ENCODE measurements at regions not wholly inside any gene's neighbourhood (a gene's known extent, or its start where the extent isn't known, plus 50 kb on each side); places are given as distances from the start of the nearest gene placed in this dataset.

DNA sequence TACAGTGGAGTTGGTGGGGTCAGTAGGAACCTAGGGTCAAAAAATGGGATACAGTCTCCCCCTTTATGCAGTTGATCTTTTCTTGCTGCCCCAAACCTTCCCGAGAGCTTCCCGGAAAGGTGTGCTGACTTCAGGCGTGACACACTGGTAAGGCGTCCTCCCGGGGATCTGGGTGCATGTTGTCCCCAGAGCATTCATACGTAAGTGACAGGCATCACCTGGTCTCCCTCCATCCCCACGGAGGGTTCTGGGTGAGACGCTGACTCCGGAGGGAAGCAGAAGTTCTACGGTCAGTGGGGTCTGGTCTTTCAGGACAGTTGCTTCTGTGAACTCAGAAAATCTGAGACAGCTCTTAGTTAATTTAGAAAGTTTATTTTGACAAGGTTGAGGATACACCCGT is 159.6 kb upstream of the RTL1 start:
- no peak overlapping the region for H3K4me3 ChIP-seq (ENCODE audit: low read length)
- DNase-seq (ENCODE audit: low read depth, low spot score): no peak
- H3K36me3 ChIP-seq (ENCODE audit: control insufficient read depth, insufficient read depth, low read length): no peaks in the 10 kb centered on the region; the same call in 1 of the 2 replicates

DNA sequence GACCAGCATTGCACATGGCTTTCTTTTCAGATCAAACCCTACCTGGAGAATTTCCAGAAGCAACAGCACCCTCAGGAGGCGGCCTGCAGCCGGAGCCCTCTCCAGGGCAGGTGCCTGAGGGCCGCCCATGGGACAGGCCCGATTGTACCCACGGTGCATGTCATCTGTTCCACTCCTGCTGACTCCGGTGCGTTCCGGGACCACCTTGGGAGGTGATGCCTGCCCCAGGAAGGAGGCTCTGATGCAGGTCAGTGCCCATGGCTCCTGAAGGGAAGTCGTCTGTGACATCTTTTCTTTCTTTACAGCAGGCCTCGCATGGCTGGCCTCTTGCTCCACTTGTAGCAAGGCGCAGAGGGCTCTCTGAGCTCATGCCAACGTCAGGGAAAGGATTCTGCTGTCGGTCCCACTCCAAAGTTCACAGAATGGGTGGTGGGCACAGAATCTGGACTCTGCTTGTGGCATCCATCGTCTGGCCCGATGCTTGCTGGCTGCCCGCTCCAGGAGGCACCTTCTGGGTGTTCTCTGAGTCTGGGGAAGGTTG is 160.7 kb upstream of the RTL1 start:
- no peaks in the 10 kb centered on the region; the same call in 1 of the 2 replicates for H3K36me3 ChIP-seq (ENCODE audit: control insufficient read depth, insufficient read depth, low read length)
- no CpG with 5 or more reads among the region's 16 CpGs for WGBS (ENCODE audit: insufficient coverage, insufficient read length)
- DNase-seq (ENCODE audit: low read depth, low spot score): no peak
- no peak overlapping the region for H3K4me3 ChIP-seq (ENCODE audit: low read length)
- no peaks in the 10 kb centered on the region for H3K4me1 ChIP-seq (ENCODE audit: control insufficient read depth, insufficient read depth, low read length)
- H3K9me3 ChIP-seq (ENCODE audit: control insufficient read depth, insufficient read depth, low read length): no peaks in the 10 kb centered on the region
- H3K27ac ChIP-seq (ENCODE audit: low read length): no peak overlapping the region
- H3K27me3 ChIP-seq (ENCODE audit: control insufficient read depth, insufficient read depth, low read length): no peaks in the 10 kb centered on the region

More for the DNA sequence above, 159.6 kb upstream of the RTL1 start:
- Histone ChIP-seq H3K9me3 (ENCODE audit: control insufficient read depth, insufficient read depth, low read length) (no peaks in the 10 kb centered on the region), H3K4me1 (ENCODE audit: control insufficient read depth, insufficient read depth, low read length) (no peaks in the 10 kb centered on the region), H3K27ac (ENCODE audit: low read length) (no peak overlapping the region), H3K27me3 (ENCODE audit: control insufficient read depth, insufficient read depth, low read length) (no peaks in the 10 kb centered on the region)
- WGBS (ENCODE audit: insufficient coverage, insufficient read length): no CpG with 5 or more reads among the region's 11 CpGs

GRCh38 chr14:101064718-101065117 is 161.2 kb upstream of the RTL1 start:
- H3K4me1 ChIP-seq (ENCODE audit: control insufficient read depth, insufficient read depth, low read length): no peaks in the 10 kb centered on the region
- no peak overlapping the region for H3K4me3 ChIP-seq (ENCODE audit: low read length)
- H3K27me3 ChIP-seq (ENCODE audit: control insufficient read depth, insufficient read depth, low read length): no peaks in the 10 kb centered on the region
- no peaks in the 10 kb centered on the region; the same call in 1 of the 2 replicates for H3K36me3 ChIP-seq (ENCODE audit: control insufficient read depth, insufficient read depth, low read length)
- H3K27ac ChIP-seq (ENCODE audit: low read length): no peak overlapping the region
- no peak for DNase-seq (ENCODE audit: low read depth, low spot score)
- WGBS (ENCODE audit: insufficient coverage, insufficient read length): no CpG with 5 or more reads among the region's 7 CpGs
- no peaks in the 10 kb centered on the region for H3K9me3 ChIP-seq (ENCODE audit: control insufficient read depth, insufficient read depth, low read length)

DNA sequence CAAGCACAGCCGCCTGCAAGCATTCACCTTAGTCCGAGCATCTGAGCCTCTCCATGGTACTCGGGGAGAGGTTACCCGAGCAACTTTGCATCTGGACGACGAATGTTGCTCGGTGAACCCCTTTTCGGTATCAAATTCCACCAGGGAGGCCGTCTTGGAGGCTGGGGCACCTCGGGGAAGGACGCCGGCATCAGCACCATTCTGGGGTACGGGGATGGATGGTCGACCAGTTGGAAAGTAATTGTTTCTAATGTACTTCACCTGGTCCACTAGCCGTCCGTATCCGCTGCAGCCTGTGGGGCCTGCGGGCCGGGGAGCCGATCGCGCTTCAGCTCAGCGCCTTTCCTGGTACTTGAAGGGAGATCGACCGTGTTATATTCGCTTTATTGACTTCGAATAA is 161.7 kb upstream of the RTL1 start:
- H3K9me3 ChIP-seq (ENCODE audit: control insufficient read depth, insufficient read depth, low read length): no peaks in the 10 kb centered on the region
- no peaks in the 10 kb centered on the region for H3K27me3 ChIP-seq (ENCODE audit: control insufficient read depth, insufficient read depth, low read length)
- no peak for DNase-seq (ENCODE audit: low read depth, low spot score)
- H3K4me1 ChIP-seq (ENCODE audit: control insufficient read depth, insufficient read depth, low read length): no peaks in the 10 kb centered on the region
- no peaks in the 10 kb centered on the region; the same call in 1 of the 2 replicates for H3K36me3 ChIP-seq (ENCODE audit: control insufficient read depth, insufficient read depth, low read length)
- WGBS (ENCODE audit: insufficient coverage, insufficient read length): no CpG with 5 or more reads among the region's 27 CpGs
- no peak overlapping the region for H3K4me3 ChIP-seq (ENCODE audit: low read length)
- H3K27ac ChIP-seq (ENCODE audit: low read length): no peak overlapping the region

GRCh38 chr14:101065696-101066694 is 162.5 kb upstream of the RTL1 start:
- no CpG with 5 or more reads among the region's 43 CpGs for WGBS (ENCODE audit: insufficient coverage, insufficient read length)
- no peaks in the 10 kb centered on the region; the same call in 1 of the 2 replicates for H3K4me1 ChIP-seq (ENCODE audit: control insufficient read depth, insufficient read depth, low read length)
- H3K9me3 ChIP-seq (ENCODE audit: control insufficient read depth, insufficient read depth, low read length): no peaks in the 10 kb centered on the region
- no peak for DNase-seq (ENCODE audit: low read depth, low spot score)
- H3K27me3 ChIP-seq (ENCODE audit: control insufficient read depth, insufficient read depth, low read length): no peaks in the 10 kb centered on the region
- H3K4me3 ChIP-seq (ENCODE audit: low read length): no peak overlapping the region
- no peaks in the 10 kb centered on the region; the same call in 1 of the 2 replicates for H3K36me3 ChIP-seq (ENCODE audit: control insufficient read depth, insufficient read depth, low read length)
- H3K27ac ChIP-seq (ENCODE audit: low read length): no peak overlapping the region

DNA sequence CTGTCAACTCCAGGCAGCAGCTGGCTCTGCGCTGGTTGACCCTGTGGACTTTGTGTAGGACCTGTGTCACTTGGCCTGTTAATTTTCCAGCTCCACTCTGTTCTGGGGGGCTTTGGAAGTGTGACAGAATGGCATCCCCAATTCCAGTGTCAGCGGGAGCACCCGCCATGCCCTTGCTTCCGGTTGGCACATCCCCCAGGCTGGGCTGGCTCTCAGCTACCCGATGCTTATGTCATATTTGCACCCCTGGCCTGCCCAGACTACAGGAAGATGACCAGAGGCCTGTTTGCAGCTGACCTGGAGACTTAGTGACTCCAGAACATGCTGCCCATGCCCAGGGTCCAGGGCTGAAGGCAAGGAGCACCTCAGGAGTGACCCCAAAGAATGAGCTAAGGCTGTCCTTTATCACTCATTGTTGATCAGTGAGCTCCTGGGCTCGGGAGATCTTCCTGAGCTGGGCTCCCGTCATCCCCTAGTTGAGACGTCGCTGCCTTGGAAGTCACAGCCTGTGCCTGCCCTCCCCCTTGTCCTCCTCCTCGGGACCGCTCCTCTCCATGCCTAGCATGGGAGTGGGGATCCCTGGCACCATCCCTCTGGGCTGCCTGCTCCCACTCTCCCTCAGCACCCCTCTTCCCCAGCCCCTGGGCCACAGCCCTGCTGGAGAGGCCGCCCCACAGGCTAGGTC is 163.4 kb upstream of the RTL1 start:
- H3K27me3 ChIP-seq (ENCODE audit: control insufficient read depth, insufficient read depth, low read length): no peaks in the 10 kb centered on the region
- WGBS (ENCODE audit: insufficient coverage, insufficient read length): no CpG with 5 or more reads among the region's 12 CpGs

DNA sequence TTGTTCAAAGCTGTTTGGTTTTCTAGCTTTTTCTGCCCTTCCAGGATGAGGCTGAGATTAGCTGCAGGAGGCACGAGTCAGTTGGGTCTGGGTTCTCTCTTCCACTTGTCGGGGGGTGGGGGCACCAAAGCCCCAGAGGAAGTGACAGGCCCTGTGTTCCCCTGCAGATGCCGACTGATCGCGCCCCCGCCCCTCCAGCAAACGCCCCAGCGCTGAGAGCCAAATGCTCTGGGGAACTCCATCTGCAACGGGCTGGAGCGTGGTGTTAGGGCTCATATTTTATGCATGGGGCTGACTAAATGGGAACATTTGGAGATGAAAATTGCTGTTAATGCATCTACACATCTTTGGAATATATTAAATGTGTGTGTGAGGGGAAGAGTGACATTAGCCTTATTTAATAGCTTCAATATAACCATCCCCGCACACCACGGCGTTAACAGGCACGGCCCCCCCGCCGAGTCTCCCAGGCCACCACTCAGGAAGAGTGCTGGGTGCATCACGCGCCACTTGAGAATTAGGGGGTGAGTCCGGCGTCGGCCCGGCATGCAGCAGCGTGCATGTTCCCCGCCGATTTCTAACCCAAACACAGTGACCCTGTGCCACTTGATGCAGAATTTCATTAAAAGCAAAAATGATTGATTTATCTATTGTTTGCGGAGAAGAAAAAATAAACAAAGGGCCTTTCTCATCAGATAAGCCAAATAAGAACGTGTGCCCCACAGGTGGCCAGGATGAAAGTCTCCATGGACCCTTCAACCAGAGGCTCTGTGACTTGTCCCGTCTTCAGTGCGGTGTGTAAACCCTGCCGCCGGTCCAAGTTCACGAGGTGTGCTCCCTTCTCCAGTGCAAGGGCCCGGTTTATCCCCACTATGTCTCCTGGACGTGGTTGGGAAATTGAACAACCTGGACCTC is 165.0 kb upstream of the RTL1 start:
- Histone ChIP-seq H3K4me1 (ENCODE audit: control insufficient read depth, insufficient read depth, low read length) (peaks cover 9% of the 10 kb centered on the region), H3K4me3 (ENCODE audit: low read length) (no peak overlapping the region), H3K27ac (ENCODE audit: low read length) (no peak overlapping the region), H3K27me3 (ENCODE audit: control insufficient read depth, insufficient read depth, low read length) (no peaks in the 10 kb centered on the region), H3K36me3 (ENCODE audit: control insufficient read depth, insufficient read depth, low read length) (no peaks in the 10 kb centered on the region; the same call in 1 of the 2 replicates), H3K9me3 (ENCODE audit: control insufficient read depth, insufficient read depth, low read length) (no peaks in the 10 kb centered on the region)
- WGBS (ENCODE audit: insufficient coverage, insufficient read length): no CpG with 5 or more reads among the region's 34 CpGs
- no peak for DNase-seq (ENCODE audit: low read depth, low spot score)

More for the DNA sequence above, 163.4 kb upstream of the RTL1 start:
- Histone ChIP-seq H3K4me3 (ENCODE audit: low read length) (no peak overlapping the region), H3K9me3 (ENCODE audit: control insufficient read depth, insufficient read depth, low read length) (no peaks in the 10 kb centered on the region), H3K27ac (ENCODE audit: low read length) (no peak overlapping the region), H3K36me3 (ENCODE audit: control insufficient read depth, insufficient read depth, low read length) (no peaks in the 10 kb centered on the region; the same call in 1 of the 2 replicates), H3K4me1 (ENCODE audit: control insufficient read depth, insufficient read depth, low read length) (no peaks in the 10 kb centered on the region; the same call in 1 of the 2 replicates)
- no peak for DNase-seq (ENCODE audit: low read depth, low spot score)

- Histone ChIP-seq H3K4me1 (ENCODE audit: control insufficient read depth, insufficient read depth, low read length) (peaks cover 11% of the 10 kb centered on the region), H3K27ac (ENCODE audit: low read length) (no peak overlapping the region), H3K9me3 (ENCODE audit: control insufficient read depth, insufficient read depth, low read length) (no peaks in the 10 kb centered on the region), H3K27me3 (ENCODE audit: control insufficient read depth, insufficient read depth, low read length) (no peaks in the 10 kb centered on the region), H3K36me3 (ENCODE audit: control insufficient read depth, insufficient read depth, low read length) (no peaks in the 10 kb centered on the region; the same call in 1 of the 2 replicates), H3K4me3 (ENCODE audit: low read length) (no peak overlapping the region)
- DNase-seq (ENCODE audit: low read depth, low spot score): no peak
- WGBS (ENCODE audit: insufficient coverage, insufficient read length): no CpG with 5 or more reads among the region's 8 CpGs
Observed at GRCh38 chr14:101069228-101069549, 165.7 kb upstream of the RTL1 start.

- H3K4me1 ChIP-seq (ENCODE audit: control insufficient read depth, insufficient read depth, low read length): peaks cover 11% of the 10 kb centered on the region
Observed at GRCh38 chr14:101069666-101070362, 166.3 kb upstream of the RTL1 start.

More at GRCh38 chr14:101069666-101070362, 166.3 kb upstream of the RTL1 start:
- DNase-seq (ENCODE audit: low read depth, low spot score): no peak
- WGBS (ENCODE audit: insufficient coverage, insufficient read length): no CpG with 5 or more reads among the region's 11 CpGs
- no peak overlapping the region for H3K4me3 ChIP-seq (ENCODE audit: low read length)
- no peaks in the 10 kb centered on the region; the same call in 1 of the 2 replicates for H3K36me3 ChIP-seq (ENCODE audit: control insufficient read depth, insufficient read depth, low read length)
- H3K27me3 ChIP-seq (ENCODE audit: control insufficient read depth, insufficient read depth, low read length): no peaks in the 10 kb centered on the region
- no peaks in the 10 kb centered on the region for H3K9me3 ChIP-seq (ENCODE audit: control insufficient read depth, insufficient read depth, low read length)
- H3K27ac ChIP-seq (ENCODE audit: low read length): no peak overlapping the region
